Coronary artery (tissue), 2 donors: ENCODE measurements at regions not wholly inside any gene's neighbourhood (a gene's known extent, or its start where the extent isn't known, plus 50 kb on each side); places are given as distances from the start of the nearest gene placed in this dataset.

Experiments used
- DNase-seq: peaks from one replicate; pipeline ENCODE4 v3.0.0-alpha.2; 2017; ENCODE audit warnings: low spot score
- H3K27ac ChIP-seq, 2 donors: fragments of 200-600 bp; sonication (generic); one replicate each; pipeline ENCODE4 v1.5.1; 2016 to 2019
- H3K4me3 ChIP-seq: fragments of 200-600 bp; sonication (generic); 2 replicates; pipeline ENCODE4 v1.5.1; 2016; ENCODE audit warnings: mild to moderate bottlenecking, moderate library complexity
- TF ChIP-seq, protein P1 (sequence below): fragments of 200-600 bp; sonication (generic); IDR thresholded peaks from one replicate; pipeline ENCODE4 v1.5.1; 2019; ENCODE audit warnings: antibody characterized with exemption

DNA sequence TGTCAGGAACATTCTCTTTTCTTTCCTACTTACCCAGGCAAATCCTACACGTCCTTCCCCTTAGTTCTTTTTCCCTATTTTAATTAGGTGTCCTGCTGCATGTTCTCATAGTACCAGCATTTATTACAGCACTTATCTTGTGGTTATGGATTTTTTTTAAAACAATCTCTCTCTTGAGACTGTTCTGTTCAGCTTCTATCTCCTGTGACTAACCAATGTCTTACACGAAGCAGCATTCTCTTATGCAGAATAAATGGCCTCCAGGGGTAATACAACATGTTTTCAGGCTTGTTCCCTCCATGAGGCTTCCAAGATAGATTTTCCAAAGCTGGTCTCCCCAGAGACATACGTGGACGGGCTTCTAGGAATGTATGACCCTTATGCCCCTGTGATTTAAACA lies 1096.1 kb upstream of the CELF2 start:
- DNase-seq, result no peak
- Histone ChIP-seq H3K4me3 (no peak overlapping the region), H3K27ac (no peak overlapping the region)
- TF ChIP-seq, protein P1, sequence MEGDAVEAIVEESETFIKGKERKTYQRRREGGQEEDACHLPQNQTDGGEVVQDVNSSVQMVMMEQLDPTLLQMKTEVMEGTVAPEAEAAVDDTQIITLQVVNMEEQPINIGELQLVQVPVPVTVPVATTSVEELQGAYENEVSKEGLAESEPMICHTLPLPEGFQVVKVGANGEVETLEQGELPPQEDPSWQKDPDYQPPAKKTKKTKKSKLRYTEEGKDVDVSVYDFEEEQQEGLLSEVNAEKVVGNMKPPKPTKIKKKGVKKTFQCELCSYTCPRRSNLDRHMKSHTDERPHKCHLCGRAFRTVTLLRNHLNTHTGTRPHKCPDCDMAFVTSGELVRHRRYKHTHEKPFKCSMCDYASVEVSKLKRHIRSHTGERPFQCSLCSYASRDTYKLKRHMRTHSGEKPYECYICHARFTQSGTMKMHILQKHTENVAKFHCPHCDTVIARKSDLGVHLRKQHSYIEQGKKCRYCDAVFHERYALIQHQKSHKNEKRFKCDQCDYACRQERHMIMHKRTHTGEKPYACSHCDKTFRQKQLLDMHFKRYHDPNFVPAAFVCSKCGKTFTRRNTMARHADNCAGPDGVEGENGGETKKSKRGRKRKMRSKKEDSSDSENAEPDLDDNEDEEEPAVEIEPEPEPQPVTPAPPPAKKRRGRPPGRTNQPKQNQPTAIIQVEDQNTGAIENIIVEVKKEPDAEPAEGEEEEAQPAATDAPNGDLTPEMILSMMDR, result no peak

DNA sequence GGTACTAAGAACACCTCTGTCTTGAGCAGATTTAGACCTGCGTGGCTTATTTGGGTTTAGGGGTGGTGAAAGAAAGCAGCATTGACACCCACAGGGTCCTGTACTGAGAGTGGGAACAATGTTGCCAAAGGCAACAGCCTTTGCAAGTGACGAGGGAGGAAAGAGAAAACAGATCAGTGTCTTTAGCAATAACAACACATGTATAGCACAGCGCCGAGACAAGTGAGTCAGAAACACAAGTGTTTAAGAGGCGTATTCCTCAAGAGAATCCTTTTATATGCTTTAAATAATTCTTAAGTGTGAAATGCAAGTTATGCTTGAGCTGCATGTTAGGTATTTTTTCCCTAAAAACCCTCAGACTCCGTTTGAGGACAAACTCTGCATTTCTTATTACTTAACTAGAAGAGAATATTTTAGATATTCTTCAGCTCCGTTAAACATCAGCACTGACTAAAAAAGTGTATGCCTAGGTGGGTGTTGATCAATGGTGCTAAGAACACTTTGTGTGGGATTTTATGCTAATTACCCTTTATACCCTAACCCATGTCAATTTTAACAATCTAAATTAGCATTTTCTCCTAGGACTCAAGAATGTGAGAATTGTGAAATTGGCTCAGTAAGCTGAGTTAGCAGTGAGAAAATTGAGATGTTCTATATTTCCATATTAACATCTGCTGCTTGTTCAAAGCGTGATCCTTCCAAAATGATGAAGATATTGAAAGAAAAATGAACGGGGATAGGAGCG lies 1095.4 kb upstream of the CELF2 start:
- no peak overlapping the region for H3K4me3 ChIP-seq
- no peak for DNase-seq
- H3K27ac ChIP-seq, result no peak overlapping the region
- TF ChIP-seq, protein P1, result no peak

DNA sequence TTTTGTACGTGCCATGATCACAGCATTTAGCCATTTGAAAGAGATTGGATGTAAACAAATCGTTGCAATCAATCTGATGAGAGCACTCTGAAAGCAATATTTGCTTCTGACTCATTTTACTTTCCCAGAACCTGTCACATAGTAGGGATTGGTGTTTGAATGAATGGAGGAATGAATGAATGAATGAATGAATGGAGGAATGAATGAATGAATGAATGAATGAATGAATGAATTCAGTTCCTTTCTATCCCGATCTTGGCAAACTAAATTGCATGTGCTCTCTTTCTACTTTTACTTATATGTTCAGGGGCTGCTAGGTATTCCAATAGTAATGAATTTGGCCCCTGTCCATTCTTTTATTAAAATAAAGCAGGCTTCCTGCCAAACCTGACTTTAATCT lies 1091.7 kb upstream of the CELF2 start:
- no peak for DNase-seq
- TF ChIP-seq, protein P1, result no peak
- no peak overlapping the region for H3K27ac ChIP-seq
- H3K4me3 ChIP-seq, result no peak overlapping the region

DNA sequence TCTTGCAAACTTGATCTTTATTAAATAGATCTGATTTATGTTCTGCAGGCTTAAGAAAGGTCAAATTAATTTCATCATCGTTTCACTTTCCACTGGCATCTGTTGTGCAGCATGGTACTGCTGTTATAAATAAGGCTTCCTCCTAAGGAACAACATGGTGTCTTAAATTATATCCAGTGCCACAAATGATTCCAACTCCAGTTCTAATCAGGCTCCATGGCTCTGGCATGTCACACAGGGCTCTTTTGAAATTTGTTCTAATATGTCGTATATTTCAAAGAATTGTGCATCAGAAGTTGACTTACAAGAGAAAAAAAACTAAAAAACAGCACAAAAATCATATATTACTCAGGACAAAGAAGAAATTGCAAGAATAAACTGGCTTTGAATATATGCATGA lies 1090.8 kb upstream of the CELF2 start:
- Histone ChIP-seq H3K27ac (no peak overlapping the region), H3K4me3 (no peak overlapping the region)
- DNase-seq, result no peak
- TF ChIP-seq, protein P1, result no peak

DNA sequence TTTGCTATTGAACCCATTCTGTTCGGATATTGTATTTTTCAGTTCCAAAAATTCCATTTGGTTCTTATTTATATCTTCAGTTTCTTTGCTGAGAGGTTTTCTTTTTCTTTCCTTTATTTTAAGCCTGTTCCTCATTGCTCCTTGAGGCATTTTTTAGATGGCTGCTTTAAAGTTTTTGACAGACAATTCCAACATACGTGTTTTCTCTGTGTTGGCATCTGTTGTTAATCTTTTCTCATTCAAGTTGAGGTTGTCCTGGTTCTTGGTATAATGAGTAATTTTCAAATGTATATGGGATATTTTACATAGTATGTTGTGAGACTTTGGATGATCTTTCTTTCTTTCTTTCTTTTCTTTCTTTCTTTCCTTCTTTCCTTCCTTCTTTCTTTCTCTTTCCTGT lies 1078.0 kb upstream of the CELF2 start:
- TF ChIP-seq, protein P1, result no peak
- H3K27ac ChIP-seq, result no peak overlapping the region
- no peak overlapping the region for H3K4me3 ChIP-seq
- DNase-seq, result no peak

DNA sequence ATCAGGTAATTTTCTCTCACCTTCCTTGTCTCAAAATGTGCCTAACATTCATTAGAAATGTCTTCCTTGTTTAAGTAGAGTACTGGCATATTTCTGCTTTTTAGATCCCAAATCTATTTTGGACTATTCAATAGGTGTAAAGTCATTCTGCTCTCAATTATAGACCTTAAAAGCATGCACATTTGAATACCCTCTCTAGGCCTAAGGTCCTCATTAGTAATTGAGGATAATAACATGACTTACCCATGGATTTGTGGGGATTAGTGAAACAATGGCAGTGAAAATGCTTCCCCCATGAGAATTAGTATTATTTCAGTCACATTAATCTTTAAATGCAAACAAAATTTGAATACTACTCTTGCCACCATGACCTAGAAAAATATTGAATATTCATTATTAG lies 1073.0 kb upstream of the CELF2 start:
- Histone ChIP-seq H3K27ac (no peak overlapping the region), H3K4me3 (no peak overlapping the region)
- DNase-seq, result no peak
- TF ChIP-seq, protein P1, result no peak

DNA sequence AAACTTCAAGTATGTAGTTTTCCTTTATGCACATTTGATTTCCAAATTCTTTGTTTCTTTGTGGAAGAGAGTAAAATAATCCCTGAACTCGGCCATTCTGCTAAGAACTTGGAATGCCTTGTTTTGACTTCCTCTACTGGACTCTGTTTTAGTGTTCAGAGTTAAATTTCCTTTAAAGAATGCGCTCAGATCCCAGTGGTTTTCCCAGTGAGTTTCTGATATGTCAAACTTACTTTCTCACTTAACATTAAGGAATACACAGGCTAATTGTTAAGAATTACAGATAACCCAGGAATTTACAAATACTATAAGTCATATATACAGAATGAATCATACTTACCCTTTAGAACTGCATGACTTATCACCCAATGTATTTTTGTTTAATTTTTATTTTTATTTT lies 1067.6 kb upstream of the CELF2 start:
- DNase-seq, result no peak
- TF ChIP-seq, protein P1, result no peak
- no peak overlapping the region for H3K27ac ChIP-seq
- H3K4me3 ChIP-seq, result no peak overlapping the region
